Astrocyte of the cerebellum (primary cell): ENCODE measurements at regions not wholly inside any gene's neighbourhood (a gene's known extent, or its start where the extent isn't known, plus 50 kb on each side); places are given as distances from the start of the nearest gene placed in this dataset.

Experiments
- DNase-seq: peaks from one replicate; pipeline ENCODE4 v3.0.0-alpha.2; 2011; ENCODE audit warnings: low read depth
- H3K4me3 ChIP-seq: 2 replicates; pipeline ENCODE4 v1.5.1; 2011; ENCODE audit warnings: mild to moderate bottlenecking, low read depth, low read length, moderate library complexity
- CTCF ChIP-seq: IDR thresholded peaks from 2 replicates; pipeline ENCODE4 v1.5.1; 2012; ENCODE audit warnings: low read length, low read depth, moderate library complexity, mild to moderate bottlenecking; ENCODE audit errors: missing control alignments
- in situ Hi-C: cut with HindIII; loops from 2 replicates; pipeline ENCODE4 v1.10.0; 2017; ENCODE audit warnings: low sequenced_read_pairs

DNA sequence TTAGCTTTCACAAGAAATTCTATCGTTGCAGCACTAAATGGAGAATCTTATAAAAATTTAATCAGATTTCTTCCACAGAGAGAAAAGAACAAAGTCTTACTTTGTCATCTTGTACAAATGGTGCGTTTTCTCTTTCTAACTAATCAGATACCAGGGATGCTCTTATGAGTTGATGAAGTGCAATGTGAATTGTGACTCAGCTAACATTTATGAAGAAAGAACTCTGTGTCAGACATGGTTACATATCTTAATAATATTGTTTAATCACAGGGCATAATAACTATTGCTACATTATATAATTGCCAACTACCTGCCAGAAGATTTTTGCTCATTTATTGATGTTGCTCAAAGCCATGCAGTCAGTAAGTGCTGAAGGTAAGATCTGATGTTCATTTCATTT, 465.0 kb downstream of the CCDC85A start:
- no peak for TF ChIP-seq CTCF
- DNase-seq: no peak
- no peak overlapping the region for H3K4me3 ChIP-seq
- in situ Hi-C loops: no loop called here

- no peak for DNase-seq
- H3K4me3 ChIP-seq: no peak overlapping the region
- no peak for TF ChIP-seq CTCF
- in situ Hi-C loops: no loop called here
Measured at GRCh38 chr2:56654936-56655335, 471.1 kb downstream of the CCDC85A start.

DNA sequence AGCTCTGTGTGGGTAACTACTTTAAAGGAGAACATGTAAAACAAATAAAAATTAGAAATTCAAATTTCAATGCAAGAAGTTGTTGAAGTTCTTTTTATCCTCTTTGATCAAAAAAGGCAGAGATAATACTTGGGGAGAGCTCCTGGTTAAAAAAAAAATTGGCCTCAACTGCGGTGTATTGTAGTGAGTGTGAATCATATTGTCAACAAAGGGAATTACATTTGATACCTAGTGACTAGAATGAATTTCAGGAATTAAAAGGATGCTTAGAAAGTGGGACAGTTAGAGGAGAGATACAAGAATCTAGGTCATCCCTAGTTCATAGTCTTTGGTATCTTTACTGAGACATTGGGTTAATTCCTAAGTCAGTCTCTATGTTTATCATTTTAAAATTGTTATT, 473.0 kb downstream of the CCDC85A start:
- no peak for DNase-seq
- TF ChIP-seq CTCF: no peak
- in situ Hi-C loops: no loop called here
- H3K4me3 ChIP-seq: no peak overlapping the region

- DNase-seq: no peak
- H3K4me3 ChIP-seq: no peak overlapping the region
- in situ Hi-C loops: loop anchor here (5.0 kb wide), 1 partner anchor 49 kb away; no protein-coding TSS in a partner anchor
- TF ChIP-seq CTCF: no peak
Measured at GRCh38 chr2:56666777-56667176, 483.0 kb downstream of the CCDC85A start.

- in situ Hi-C loops: no loop called here
- DNase-seq: no peak
Measured at GRCh38 chr2:56671973-56672569, 488.3 kb downstream of the CCDC85A start.

GRCh38 chr2:56674084-56674483, 490.3 kb downstream of the CCDC85A start:
- in situ Hi-C loops: no loop called here
- TF ChIP-seq CTCF: no peak
- DNase-seq: no peak
- no peak overlapping the region for H3K4me3 ChIP-seq

More at GRCh38 chr2:56671973-56672569, 488.3 kb downstream of the CCDC85A start:
- TF ChIP-seq CTCF: no peak
- H3K4me3 ChIP-seq: no peak overlapping the region

DNA sequence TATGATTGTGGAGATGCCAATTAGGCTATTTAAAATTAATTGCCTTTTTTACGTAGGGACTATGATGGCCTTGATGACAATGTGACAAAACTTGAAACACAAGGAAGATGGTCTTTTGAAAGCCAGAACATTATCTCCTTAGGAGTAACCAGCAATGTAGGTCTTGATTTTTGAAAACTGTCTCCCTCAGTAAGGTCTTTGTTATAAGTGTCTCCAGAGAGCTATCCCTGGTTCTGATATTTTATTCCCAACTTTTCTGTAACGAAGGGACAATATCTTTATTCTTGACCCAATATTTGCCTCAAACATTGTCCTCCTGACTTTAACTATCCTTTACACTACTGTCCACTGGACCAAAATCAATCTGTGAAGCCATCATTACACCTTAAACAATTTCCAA, 493.2 kb downstream of the CCDC85A start:
- no peak for TF ChIP-seq CTCF
- no peak overlapping the region for H3K4me3 ChIP-seq
- in situ Hi-C loops: no loop called here
- no peak for DNase-seq
